ENCODE measurements at regions not wholly inside any gene's neighbourhood (a gene's known extent, or its start where the extent isn't known, plus 50 kb on each side); places are given as distances from the start of the nearest gene placed in this dataset.

- no peak for DNase-seq (ENCODE audit: low read depth, low spot score)
These were observed 143.5 kb downstream of the CHIC2 start for GRCh38 chr4:53920883-53921282.

GRCh38 chr4:53920116-53920515, 144.3 kb downstream of the CHIC2 start:
- no peak for DNase-seq (ENCODE audit: low read depth, low spot score)

GRCh38 chr4:53919535-53919934, 144.9 kb downstream of the CHIC2 start:
- no peak for DNase-seq (ENCODE audit: low read depth, low spot score)

GRCh38 chr4:53917729-53918128, 146.7 kb downstream of the CHIC2 start:
- DNase-seq (ENCODE audit: low read depth, low spot score), result no peak

- no peak for DNase-seq (ENCODE audit: low read depth, low spot score)
These were observed 147.9 kb downstream of the CHIC2 start for GRCh38 chr4:53916431-53916889.

- DNase-seq (ENCODE audit: low read depth, low spot score), result no peak
These were observed 149.9 kb downstream of the CHIC2 start for GRCh38 chr4:53914313-53915016.

GRCh38 chr4:53913771-53914170, 150.6 kb downstream of the CHIC2 start:
- DNase-seq (ENCODE audit: low read depth, low spot score), result no peak

- DNase-seq (ENCODE audit: low read depth, low spot score), result no peak
These were observed 151.5 kb downstream of the CHIC2 start for GRCh38 chr4:53912766-53913497.

GRCh38 chr4:53908661-53909078, 155.7 kb downstream of the CHIC2 start:
- no peak for DNase-seq (ENCODE audit: low read depth, low spot score)

GRCh38 chr4:53907772-53908171, 156.6 kb downstream of the CHIC2 start:
- DNase-seq (ENCODE audit: low read depth, low spot score), result no peak

- no peak for DNase-seq (ENCODE audit: low read depth, low spot score)
These were observed 157.7 kb downstream of the CHIC2 start for GRCh38 chr4:53906606-53907190.

GRCh38 chr4:53905941-53906377, 158.4 kb downstream of the CHIC2 start:
- no peak for DNase-seq (ENCODE audit: low read depth, low spot score)

GRCh38 chr4:53905276-53905940, 159.0 kb downstream of the CHIC2 start:
- no peak for DNase-seq (ENCODE audit: low read depth, low spot score)

GRCh38 chr4:53902786-53903185, 161.6 kb downstream of the CHIC2 start:
- no peak for DNase-seq (ENCODE audit: low read depth, low spot score)

GRCh38 chr4:53900271-53900649, 164.1 kb downstream of the CHIC2 start:
- DNase-seq (ENCODE audit: low read depth, low spot score), result no peak

- DNase-seq (ENCODE audit: low read depth, low spot score), result no peak
These were observed 164.7 kb downstream of the CHIC2 start for GRCh38 chr4:53899586-53900270.

- no peak for DNase-seq (ENCODE audit: low read depth, low spot score)
These were observed 169.3 kb downstream of the CHIC2 start for GRCh38 chr4:53895137-53895536.

GRCh38 chr4:53890461-53890860, 173.9 kb downstream of the CHIC2 start:
- DNase-seq (ENCODE audit: low read depth, low spot score), result no peak

- DNase-seq (ENCODE audit: low read depth, low spot score), result no peak
These were observed 174.9 kb downstream of the CHIC2 start for GRCh38 chr4:53889326-53890055.

- no peak for DNase-seq (ENCODE audit: low read depth, low spot score)
These were observed 178.3 kb downstream of the CHIC2 start for GRCh38 chr4:53886090-53886489.

- DNase-seq (ENCODE audit: low read depth, low spot score), result no peak
These were observed 178.7 kb downstream of the CHIC2 start for GRCh38 chr4:53885668-53886067.
